ENCODE measurements at regions not wholly inside any gene's neighbourhood (a gene's known extent, or its start where the extent isn't known, plus 50 kb on each side); places are given as distances from the start of the nearest gene placed in this dataset.
"Not testable (repeated sequence)": the region's sequence is repeated elsewhere in the genome, so short reads cannot be mapped to it uniquely, and the experiment has no call there.

GRCh38 chr7:24427048-24427447 is 143.1 kb downstream of the NPY start:
- no peak for DNase-seq (ENCODE audit: low spot score)
- no peak overlapping the region for H3K4me3 Mint-ChIP-seq

DNA sequence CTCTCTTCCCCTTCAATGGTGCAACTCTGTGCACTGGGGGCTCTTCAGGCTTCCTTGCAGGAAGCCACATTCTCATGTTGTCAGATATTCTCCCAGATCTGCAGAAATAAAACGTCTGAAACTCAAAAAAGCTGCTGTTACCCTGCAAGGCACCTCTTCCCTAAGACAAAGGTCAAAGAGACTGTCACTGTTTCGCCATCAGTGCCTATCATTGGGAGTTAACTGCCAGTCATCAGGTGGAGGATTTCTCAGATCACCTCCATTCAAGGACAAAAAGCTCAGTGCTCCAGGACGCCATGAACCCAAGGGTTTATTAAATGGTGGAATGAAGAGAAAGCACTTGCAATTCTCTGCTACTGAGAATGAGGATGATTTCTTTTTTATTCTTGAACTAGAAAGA is 144.6 kb upstream of the PALS2 start:
- DNase-seq (ENCODE audit: low spot score), result no peak
- no peaks in the 10 kb centered on the region for H3K36me3 Mint-ChIP-seq (ENCODE audit: low read depth)
- H3K9me3 Mint-ChIP-seq, result peaks cover 6% of the 10 kb centered on the region
- no peak overlapping the region for H3K27ac Mint-ChIP-seq
- H3K27me3 Mint-ChIP-seq (ENCODE audit: insufficient read depth), result no peaks in the 10 kb centered on the region
- intact Hi-C loops (cut with micrococcal nuclease), result no loop called here
- H3K4me3 Mint-ChIP-seq, result no peak overlapping the region
- no peaks in the 10 kb centered on the region for H3K4me1 Mint-ChIP-seq (ENCODE audit: low read depth)

More at GRCh38 chr7:24427048-24427447, 143.1 kb downstream of the NPY start:
- intact Hi-C loops (cut with micrococcal nuclease), result no loop called here
- H3K9me3 Mint-ChIP-seq, result peaks cover 6% of the 10 kb centered on the region
- no peaks in the 10 kb centered on the region for H3K4me1 Mint-ChIP-seq (ENCODE audit: low read depth)
- H3K27ac Mint-ChIP-seq, result no peak overlapping the region
- no peaks in the 10 kb centered on the region for H3K27me3 Mint-ChIP-seq (ENCODE audit: insufficient read depth)
- no peaks in the 10 kb centered on the region for H3K36me3 Mint-ChIP-seq (ENCODE audit: low read depth)

GRCh38 chr7:24432677-24433076 is 140.6 kb upstream of the PALS2 start:
- intact Hi-C loops (cut with micrococcal nuclease), result no loop called here
- no peak overlapping the region for H3K27ac Mint-ChIP-seq

GRCh38 chr7:24434972-24435371 is 138.3 kb upstream of the PALS2 start:
- intact Hi-C loops (cut with micrococcal nuclease), result no loop called here
- DNase-seq (ENCODE audit: low spot score), result no peak
- H3K27ac Mint-ChIP-seq, result no peak overlapping the region
- H3K4me3 Mint-ChIP-seq, result no peak overlapping the region
- H3K36me3 Mint-ChIP-seq (ENCODE audit: low read depth), result peaks cover 2% of the 10 kb centered on the region
- H3K27me3 Mint-ChIP-seq (ENCODE audit: insufficient read depth), result no peaks in the 10 kb centered on the region
- H3K9me3 Mint-ChIP-seq, result peaks cover 5% of the 10 kb centered on the region
- no peaks in the 10 kb centered on the region for H3K4me1 Mint-ChIP-seq (ENCODE audit: low read depth)

More at GRCh38 chr7:24432677-24433076, 140.6 kb upstream of the PALS2 start:
- Mint-ChIP-seq H3K4me1 (ENCODE audit: low read depth) (no peaks in the 10 kb centered on the region), H3K4me3 (no peak overlapping the region), H3K36me3 (ENCODE audit: low read depth) (no peaks in the 10 kb centered on the region), H3K27me3 (ENCODE audit: insufficient read depth) (no peaks in the 10 kb centered on the region), H3K9me3 (no peaks in the 10 kb centered on the region)
- DNase-seq (ENCODE audit: low spot score), result no peak

DNA sequence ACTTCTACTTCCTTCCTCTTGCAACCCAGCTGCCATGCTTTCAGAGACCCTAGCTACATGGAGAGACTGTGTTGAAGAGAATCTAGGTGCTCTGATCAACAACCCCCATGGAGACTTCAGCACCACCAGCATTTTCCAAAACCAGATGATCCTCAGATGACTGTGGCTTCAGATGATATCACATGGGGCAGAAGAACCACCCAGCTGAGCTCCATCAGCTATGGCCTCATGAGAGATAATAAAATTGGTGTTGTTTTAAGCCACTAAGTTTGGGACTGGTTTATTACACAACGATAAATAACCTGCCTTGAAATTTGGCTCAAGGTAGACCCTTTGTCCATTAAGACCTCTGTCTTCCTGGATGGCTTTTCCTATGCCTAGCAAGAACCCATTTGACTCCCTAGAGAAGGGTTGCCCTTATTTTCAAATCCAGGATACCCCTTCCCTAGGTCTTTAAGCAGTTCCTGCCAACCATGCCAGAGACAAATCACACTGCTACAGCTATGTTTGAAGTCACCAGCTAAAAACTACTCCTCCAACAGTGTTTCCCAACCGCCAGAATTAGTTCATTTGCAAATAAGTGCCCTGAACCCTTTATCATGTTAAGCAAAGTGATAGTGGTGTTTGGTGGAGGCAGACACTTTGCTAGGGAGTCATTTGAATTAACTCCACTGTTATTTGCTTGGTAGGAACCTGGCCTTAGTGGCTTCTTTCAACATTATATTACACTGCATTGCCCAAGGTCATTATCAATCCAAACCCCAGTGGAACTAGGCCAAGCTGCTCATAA is 136.9 kb upstream of the PALS2 start:
- Mint-ChIP-seq H3K27me3 (ENCODE audit: insufficient read depth) (no peaks in the 10 kb centered on the region), H3K36me3 (ENCODE audit: low read depth) (peaks cover 2% of the 10 kb centered on the region), H3K4me1 (ENCODE audit: low read depth) (peaks cover 6% of the 10 kb centered on the region), H3K4me3 (no peak overlapping the region), H3K9me3 (peaks cover 5% of the 10 kb centered on the region), H3K27ac (no peak overlapping the region)
- DNase-seq (ENCODE audit: low spot score), result no peak
- intact Hi-C loops (cut with micrococcal nuclease), result no loop called here

GRCh38 chr7:24438232-24438631 is 135.0 kb upstream of the PALS2 start:
- DNase-seq (ENCODE audit: low spot score), result no peak
- Mint-ChIP-seq H3K9me3 (peaks cover 5% of the 10 kb centered on the region), H3K27ac (no peak overlapping the region), H3K27me3 (ENCODE audit: insufficient read depth) (no peaks in the 10 kb centered on the region), H3K36me3 (ENCODE audit: low read depth) (peaks cover 2% of the 10 kb centered on the region), H3K4me1 (ENCODE audit: low read depth) (peaks cover 12% of the 10 kb centered on the region), H3K4me3 (no peak overlapping the region)
- intact Hi-C loops (cut with micrococcal nuclease), result no loop called here

DNA sequence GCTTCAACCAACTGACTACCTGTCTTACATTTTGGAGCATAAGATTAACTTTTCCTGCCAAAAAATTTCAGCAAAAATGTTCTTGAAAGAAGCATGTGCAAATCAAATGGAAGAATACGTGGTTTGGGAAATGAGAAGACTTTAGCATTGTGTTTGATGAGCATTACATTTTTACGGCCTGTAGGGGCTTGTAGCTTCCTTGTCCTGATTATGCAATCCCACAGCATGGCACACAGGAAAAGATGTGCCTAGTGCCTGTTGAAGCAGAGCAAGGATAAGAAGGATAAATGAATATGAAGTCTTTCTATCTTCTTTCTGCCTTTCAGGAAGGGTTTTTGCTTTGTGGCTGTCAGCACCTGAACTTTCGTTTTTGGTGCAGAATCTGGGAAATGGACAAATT is 134.1 kb upstream of the PALS2 start:
- H3K4me3 Mint-ChIP-seq; H3K27me3 Mint-ChIP-seq (ENCODE audit: insufficient read depth); H3K36me3 Mint-ChIP-seq (ENCODE audit: low read depth); H3K9me3 Mint-ChIP-seq; DNase-seq (ENCODE audit: low spot score); intact Hi-C loops (cut with micrococcal nuclease); H3K27ac Mint-ChIP-seq: not testable (repeated sequence)
- peaks cover 12% of the 10 kb centered on the region for H3K4me1 Mint-ChIP-seq (ENCODE audit: low read depth)

DNA sequence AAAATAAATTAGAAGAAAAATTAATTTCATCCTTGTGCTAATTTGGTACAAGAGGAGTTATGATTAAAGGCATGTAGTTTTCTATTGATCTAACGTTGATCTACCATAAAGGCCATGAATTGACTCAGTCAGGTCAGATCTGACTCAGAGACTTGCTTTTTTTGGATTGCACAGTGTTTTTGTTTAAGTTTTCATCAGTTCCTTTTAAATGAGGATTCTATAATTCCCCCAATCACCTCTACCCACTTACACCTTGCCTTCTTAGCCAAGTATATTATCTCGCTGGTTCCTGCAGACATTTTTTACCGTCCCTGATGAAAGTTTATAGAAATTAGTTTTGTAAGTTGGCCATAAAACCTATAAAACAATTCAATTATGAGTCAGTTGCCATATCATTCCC is 132.4 kb upstream of the PALS2 start:
- no peak overlapping the region for H3K27ac Mint-ChIP-seq
- no peak for DNase-seq (ENCODE audit: low spot score)
- peak overlapping the region; percentile 45 for H3K4me3 Mint-ChIP-seq
- H3K9me3 Mint-ChIP-seq, result peaks cover 5% of the 10 kb centered on the region
- intact Hi-C loops (cut with micrococcal nuclease), result no loop called here
- no peaks in the 10 kb centered on the region for H3K27me3 Mint-ChIP-seq (ENCODE audit: insufficient read depth)
- peaks cover 2% of the 10 kb centered on the region for H3K36me3 Mint-ChIP-seq (ENCODE audit: low read depth)
- peaks cover 12% of the 10 kb centered on the region for H3K4me1 Mint-ChIP-seq (ENCODE audit: low read depth)

DNA sequence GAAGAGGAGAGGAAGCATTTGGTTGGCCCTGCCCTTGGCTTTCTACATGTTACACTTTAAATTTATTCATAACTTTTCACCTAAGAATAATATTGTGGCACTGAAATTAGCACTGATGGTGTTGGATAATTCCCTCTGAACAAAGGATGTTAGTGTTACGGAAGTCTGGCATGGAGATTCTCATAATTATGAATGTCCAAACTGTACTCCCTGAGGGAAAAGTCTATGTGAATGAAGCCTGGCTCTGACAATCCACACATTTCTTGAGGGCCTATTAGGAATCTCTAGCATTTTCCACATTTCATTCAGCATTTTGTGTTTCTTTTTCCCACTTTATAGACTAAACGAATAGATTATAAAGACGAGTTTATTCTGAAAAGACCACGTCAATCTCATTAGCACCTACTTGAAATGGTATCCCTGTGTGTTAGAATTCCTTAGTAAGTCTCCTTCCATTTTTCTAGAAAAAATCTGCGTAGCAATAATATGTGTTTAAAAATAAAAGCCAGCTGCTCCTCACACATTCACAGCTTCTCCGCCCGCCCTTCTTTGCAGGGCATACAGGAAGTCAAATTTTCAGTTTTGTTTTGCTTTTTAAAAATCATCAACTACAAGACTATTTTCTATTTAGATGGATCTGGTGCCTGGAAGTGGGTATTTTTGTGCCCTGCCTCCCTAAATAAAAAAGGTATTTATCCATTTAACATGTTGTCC is 131.8 kb upstream of the PALS2 start:
- Mint-ChIP-seq H3K9me3 (peaks cover 5% of the 10 kb centered on the region), H3K36me3 (ENCODE audit: low read depth) (peaks cover 2% of the 10 kb centered on the region), H3K27ac (no peak overlapping the region), H3K27me3 (ENCODE audit: insufficient read depth) (no peaks in the 10 kb centered on the region), H3K4me1 (ENCODE audit: low read depth) (peaks cover 12% of the 10 kb centered on the region), H3K4me3 (peak overlapping the region; percentile 45)
- intact Hi-C loops (cut with micrococcal nuclease), result no loop called here
- DNase-seq (ENCODE audit: low spot score), result no peak

DNA sequence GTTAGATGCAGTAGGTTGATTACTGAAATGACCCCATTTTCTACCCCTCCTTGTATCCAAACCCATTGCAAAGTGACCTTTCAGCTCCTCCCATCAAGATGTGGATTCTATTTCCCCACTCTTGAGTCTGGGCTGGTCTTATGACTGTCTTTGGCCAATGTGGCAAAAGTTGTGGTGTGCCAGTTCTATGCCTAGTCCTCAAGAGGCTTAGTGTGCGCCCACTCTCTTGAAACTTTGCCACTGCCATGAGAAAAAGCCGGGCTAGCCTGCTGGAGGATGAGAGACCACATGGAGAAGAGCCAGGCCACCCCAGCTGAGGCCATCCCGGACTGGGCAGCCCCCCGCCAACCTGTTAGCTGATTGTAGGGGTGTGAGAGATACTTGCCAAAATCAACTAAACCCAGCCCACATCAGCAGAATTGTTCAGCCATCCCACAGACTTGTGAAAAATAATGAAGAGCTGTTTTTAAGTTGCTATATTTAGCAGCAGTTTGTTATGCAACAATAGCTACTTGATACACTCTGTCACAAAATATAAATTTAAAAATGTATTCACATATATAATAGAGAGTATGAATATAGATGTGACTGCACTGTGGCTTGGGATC is 131.0 kb upstream of the PALS2 start:
- H3K4me3 Mint-ChIP-seq, result no peak overlapping the region
- peaks cover 12% of the 10 kb centered on the region for H3K4me1 Mint-ChIP-seq (ENCODE audit: low read depth)
- intact Hi-C loops (cut with micrococcal nuclease), result no loop called here
- H3K9me3 Mint-ChIP-seq, result peaks cover 5% of the 10 kb centered on the region
- peaks cover 2% of the 10 kb centered on the region for H3K36me3 Mint-ChIP-seq (ENCODE audit: low read depth)
- no peak overlapping the region for H3K27ac Mint-ChIP-seq
- no peak for DNase-seq (ENCODE audit: low spot score)
- no peaks in the 10 kb centered on the region for H3K27me3 Mint-ChIP-seq (ENCODE audit: insufficient read depth)

DNA sequence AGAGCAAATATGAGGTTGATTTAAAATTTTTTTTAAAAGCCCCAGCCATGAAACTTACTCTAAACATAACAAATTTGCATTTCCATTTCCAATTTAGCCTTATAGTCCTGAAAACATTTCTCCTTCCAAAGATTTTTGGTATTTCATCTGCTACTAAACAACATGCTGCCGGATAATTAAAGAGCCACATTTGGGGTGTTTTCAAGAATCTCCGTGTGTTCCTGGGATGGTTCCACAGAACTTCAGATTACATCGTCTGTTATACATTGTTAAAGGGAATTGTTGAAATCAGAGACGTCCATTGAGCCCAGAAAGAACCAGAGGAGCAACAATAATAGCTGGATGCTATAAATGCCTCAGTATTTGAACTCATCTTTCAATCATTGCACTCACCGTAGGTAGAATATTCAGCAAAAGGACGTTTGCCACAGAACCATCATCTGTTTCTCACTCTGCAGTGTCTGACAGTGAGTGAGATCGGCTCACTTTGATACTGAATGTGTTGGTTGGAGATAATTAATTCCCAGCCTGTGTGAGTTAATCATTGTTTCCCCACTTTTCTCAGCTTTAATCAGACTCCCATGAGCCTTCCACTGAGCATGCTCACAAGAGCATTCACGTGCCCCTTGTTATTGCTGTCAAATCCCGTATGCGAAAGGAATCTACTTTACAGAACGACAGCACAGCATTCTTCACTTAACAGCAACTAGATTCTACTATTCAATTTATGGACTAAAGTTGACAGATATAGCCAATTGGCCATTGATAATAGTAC is 128.4 kb upstream of the PALS2 start:
- DNase-seq (ENCODE audit: low spot score), result no peak
- peaks cover 12% of the 10 kb centered on the region for H3K4me1 Mint-ChIP-seq (ENCODE audit: low read depth)
- H3K9me3 Mint-ChIP-seq, result no peaks in the 10 kb centered on the region
- intact Hi-C loops (cut with micrococcal nuclease), result no loop called here
- no peak overlapping the region for H3K4me3 Mint-ChIP-seq
- no peak overlapping the region for H3K27ac Mint-ChIP-seq
- H3K27me3 Mint-ChIP-seq (ENCODE audit: insufficient read depth), result no peaks in the 10 kb centered on the region
- H3K36me3 Mint-ChIP-seq (ENCODE audit: low read depth), result no peaks in the 10 kb centered on the region

GRCh38 chr7:24448038-24448437 is 125.2 kb upstream of the PALS2 start:
- Mint-ChIP-seq H3K36me3 (ENCODE audit: low read depth) (no peaks in the 10 kb centered on the region), H3K9me3 (no peaks in the 10 kb centered on the region), H3K27me3 (ENCODE audit: insufficient read depth) (peaks cover 3% of the 10 kb centered on the region), H3K4me3 (no peak overlapping the region), H3K27ac (no peak overlapping the region), H3K4me1 (ENCODE audit: low read depth) (no peaks in the 10 kb centered on the region)
- DNase-seq (ENCODE audit: low spot score), result no peak
- intact Hi-C loops (cut with micrococcal nuclease), result no loop called here
